ENCODE measurements at regions not wholly inside any gene's neighbourhood (a gene's known extent, or its start where the extent isn't known, plus 50 kb on each side); places are given as distances from the start of the nearest gene placed in this dataset.

DNA sequence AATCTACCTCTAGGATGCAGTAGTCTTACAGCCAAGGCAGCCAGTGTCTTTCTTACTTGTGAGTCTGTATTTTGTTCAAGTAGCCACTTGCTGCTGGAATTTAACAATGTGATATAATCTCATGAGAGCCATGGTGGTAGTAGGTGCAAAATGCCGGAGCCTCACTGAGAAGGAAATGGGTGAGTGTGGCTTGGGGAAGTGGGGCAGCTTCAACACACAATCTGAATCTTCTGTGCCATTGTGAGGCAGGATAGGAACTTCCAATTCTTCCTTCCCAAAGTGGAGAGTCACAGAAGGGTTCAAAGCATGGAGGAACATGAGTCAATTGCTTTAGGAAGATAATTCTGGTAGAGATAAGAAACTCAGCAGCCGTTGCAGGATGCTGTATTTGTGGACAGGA, 158.7 kb upstream of the APCDD1 start:
- Mint-ChIP-seq H3K4me1 (ENCODE audit: unreplicated experiment) (peaks cover 27% of the 10 kb centered on the region), H3K4me3 (no peak overlapping the region), H3K36me3 (no peaks in the 10 kb centered on the region), H3K27ac (no peak overlapping the region), H3K9me3 (peaks cover 4% of the 10 kb centered on the region), H3K27me3 (no peaks in the 10 kb centered on the region)
- no peak for DNase-seq (ENCODE audit: extremely low spot score, unreplicated experiment)
- TF ChIP-seq CTCF (conservative IDR thresholded peaks at IDR 0.05), result no peak

- Mint-ChIP-seq H3K4me3 (no peak overlapping the region), H3K27ac (no peak overlapping the region), H3K9me3 (peaks cover 4% of the 10 kb centered on the region), H3K4me1 (ENCODE audit: unreplicated experiment) (peaks cover 24% of the 10 kb centered on the region), H3K36me3 (no peaks in the 10 kb centered on the region), H3K27me3 (no peaks in the 10 kb centered on the region)
- DNase-seq (ENCODE audit: extremely low spot score, unreplicated experiment), result no peak
- TF ChIP-seq CTCF (conservative IDR thresholded peaks at IDR 0.05), result no peak
Measured at GRCh38 chr18:10296491-10296890, 157.9 kb upstream of the APCDD1 start.

DNA sequence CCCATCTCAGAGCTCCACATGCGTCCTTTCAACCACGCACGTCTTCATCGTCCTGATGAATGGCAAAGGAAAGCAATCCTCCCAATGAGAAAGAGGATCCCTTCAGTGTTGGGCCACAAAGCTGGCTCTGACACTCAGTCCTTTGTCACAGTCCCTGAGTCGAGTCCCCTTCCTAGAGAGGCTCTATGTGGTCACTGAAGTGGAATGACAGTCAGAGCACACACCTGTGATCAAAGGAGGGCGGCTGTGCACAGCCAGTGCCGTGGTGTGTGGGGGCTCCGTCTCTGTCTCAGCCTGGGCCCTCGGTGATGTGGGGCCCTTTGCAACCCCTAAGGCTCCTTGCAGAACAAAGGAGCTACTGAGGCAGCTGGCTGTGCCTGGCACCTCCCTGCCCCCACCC, 157.3 kb upstream of the APCDD1 start:
- Mint-ChIP-seq H3K9me3 (peaks cover 4% of the 10 kb centered on the region), H3K36me3 (no peaks in the 10 kb centered on the region), H3K4me1 (ENCODE audit: unreplicated experiment) (peaks cover 24% of the 10 kb centered on the region), H3K27ac (no peak overlapping the region), H3K4me3 (no peak overlapping the region), H3K27me3 (no peaks in the 10 kb centered on the region)
- no peak for TF ChIP-seq CTCF (conservative IDR thresholded peaks at IDR 0.05)
- DNase-seq (ENCODE audit: extremely low spot score, unreplicated experiment), result no peak

DNA sequence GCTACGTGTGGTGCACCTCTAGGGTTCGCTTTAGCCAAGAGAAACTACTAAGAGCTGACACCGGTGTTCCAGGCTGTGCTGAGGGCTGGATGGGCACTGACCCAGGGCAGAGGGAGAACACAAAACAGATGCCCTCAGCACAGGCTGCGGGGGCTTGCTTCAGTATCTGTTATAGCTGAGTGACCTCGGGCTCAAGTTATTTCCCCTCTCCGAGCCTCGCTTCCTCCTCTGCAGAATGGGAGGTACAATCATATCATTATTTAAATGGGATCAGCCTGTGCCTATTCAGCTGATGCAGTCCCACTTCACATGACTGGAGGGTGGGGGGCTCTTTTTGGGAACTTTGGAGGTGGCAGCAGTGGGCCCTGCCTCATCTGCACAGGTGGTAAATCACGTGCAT, 156.1 kb upstream of the APCDD1 start:
- peaks cover 24% of the 10 kb centered on the region for H3K4me1 Mint-ChIP-seq (ENCODE audit: unreplicated experiment)
- no peaks in the 10 kb centered on the region for H3K27me3 Mint-ChIP-seq
- TF ChIP-seq CTCF (conservative IDR thresholded peaks at IDR 0.05), result no peak
- no peak overlapping the region for H3K4me3 Mint-ChIP-seq
- peaks cover 9% of the 10 kb centered on the region for H3K9me3 Mint-ChIP-seq
- no peaks in the 10 kb centered on the region for H3K36me3 Mint-ChIP-seq
- H3K27ac Mint-ChIP-seq, result no peak overlapping the region
- DNase-seq (ENCODE audit: extremely low spot score, unreplicated experiment), result no peak

DNA sequence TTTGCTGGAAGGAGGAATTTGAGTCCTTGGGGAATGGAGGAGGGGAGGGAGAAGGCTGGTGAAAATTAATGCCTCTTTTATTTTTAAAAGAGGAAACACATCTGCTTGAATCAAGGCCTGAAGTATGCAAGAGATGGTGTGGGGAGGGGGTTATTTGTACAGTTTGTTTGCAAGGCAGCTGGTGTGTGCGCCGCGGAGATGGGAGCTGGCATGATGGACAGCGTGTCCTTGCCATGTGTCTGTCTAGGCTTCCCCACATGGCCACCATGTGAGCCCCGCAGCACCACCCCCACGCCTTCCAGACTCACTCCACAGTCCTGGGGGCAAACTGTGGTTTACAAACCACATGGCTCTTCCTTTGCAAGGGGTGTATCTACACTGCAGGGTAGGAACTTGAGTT, 154.8 kb upstream of the APCDD1 start:
- Mint-ChIP-seq H3K4me3 (no peak overlapping the region), H3K27me3 (no peaks in the 10 kb centered on the region), H3K36me3 (no peaks in the 10 kb centered on the region), H3K9me3 (peaks cover 13% of the 10 kb centered on the region), H3K4me1 (ENCODE audit: unreplicated experiment) (peaks cover 14% of the 10 kb centered on the region), H3K27ac (no peak overlapping the region)
- DNase-seq (ENCODE audit: extremely low spot score, unreplicated experiment), result no peak
- TF ChIP-seq CTCF (conservative IDR thresholded peaks at IDR 0.05), result no peak

- DNase-seq (ENCODE audit: extremely low spot score, unreplicated experiment), result no peak
- no peak for TF ChIP-seq CTCF (conservative IDR thresholded peaks at IDR 0.05)
- H3K4me1 Mint-ChIP-seq (ENCODE audit: unreplicated experiment), result peaks cover 14% of the 10 kb centered on the region
- no peak overlapping the region for H3K27ac Mint-ChIP-seq
- no peaks in the 10 kb centered on the region for H3K36me3 Mint-ChIP-seq
- no peaks in the 10 kb centered on the region for H3K27me3 Mint-ChIP-seq
- no peak overlapping the region for H3K4me3 Mint-ChIP-seq
- H3K9me3 Mint-ChIP-seq, result peaks cover 13% of the 10 kb centered on the region
Measured at GRCh38 chr18:10300739-10301138, 153.7 kb upstream of the APCDD1 start.

Data from type B pancreatic cell (in vitro differentiated cells).